Endothelial cell of umbilical vein (primary cell): ENCODE measurements at regions not wholly inside any gene's neighbourhood (a gene's known extent, or its start where the extent isn't known, plus 50 kb on each side); places are given as distances from the start of the nearest gene placed in this dataset.

Source experiments
- BruUV-seq: library from RNA; stranded (reverse); fragments of 400-500 nt; replicated peaks from 2 replicates; lab custom pipeline; 2021; lab: Mats Ljungman, UMichigan
- CTCF ChIA-PET: fragments of 300-600, 350-600 bp; sonication (Branson Sonifier 250); formaldehyde crosslinking; loops from one replicate; lab custom pipeline; 2021; ENCODE audit warnings: antibody characterized with exemption, inconsistent platforms; lab: Charles Lee
- POLR2A ChIA-PET: fragments of 300-600, 350-600 bp; sonication (Branson Sonifier 250); formaldehyde crosslinking; loops from one replicate; lab custom pipeline; 2021; ENCODE audit warnings: antibody characterized with exemption, inconsistent platforms; lab: Charles Lee
- DNase-seq: peaks from one replicate; pipeline ENCODE4 v3.0.0-alpha.2; 2011; ENCODE audit warnings: low read depth, low spot score
- FAIRE-seq: peaks from 2 replicates; lab custom pipeline; 2011; peaks lifted over from hg19 to GRCh38; lab: Jason Lieb, UNC
- H2AFZ ChIP-seq: 2 replicates; pipeline ENCODE4 v1.6.0; 2012; ENCODE audit warnings: low read depth, low read length, control low read depth, inconsistent platforms
- H3K27ac ChIP-seq: 2 replicates; pipeline ENCODE4 v1.5.1; 2011; ENCODE audit warnings: low read depth, mild to moderate bottlenecking, control low read depth, low read length, moderate library complexity; ENCODE audit not compliant: insufficient read depth
- H3K27me3 ChIP-seq, 2 experiments: 2 replicates each; pipeline versions ENCODE4 v1.6.0 to v1.6.1; 2011; ENCODE audit warnings: low read length in 2 of 2, mixed read lengths in 1 of 2; ENCODE audit not compliant: control insufficient read depth in 2 of 2, insufficient read depth in 2 of 2
- H3K36me3 ChIP-seq, 2 experiments: 2 replicates in 1 of 2; 3 replicates in 1 of 2; pipeline ENCODE4 v1.5.1; 2011; ENCODE audit warnings: low read length in 2 of 2, mild to moderate bottlenecking in 1 of 2, moderate library complexity in 1 of 2; ENCODE audit not compliant: control insufficient read depth in 2 of 2, insufficient read depth in 2 of 2; ENCODE audit errors: extremely low read depth in 1 of 2
- H3K4me1 ChIP-seq: 3 replicates; pipeline ENCODE4 v1.5.1; 2011; ENCODE audit warnings: mild to moderate bottlenecking, low read length; ENCODE audit not compliant: control insufficient read depth, insufficient read depth; ENCODE audit errors: extremely low read depth
- H3K4me2 ChIP-seq: 2 replicates; pipeline ENCODE4 v1.6.1; 2011; ENCODE audit warnings: low read length, control low read depth, mixed read lengths; ENCODE audit not compliant: insufficient read depth
- H3K4me3 ChIP-seq, 3 experiments: fragments of 200-600 bp in 1 of 3; sonication (generic), shearing (Covaris generic) in 1 of 3; replicated peaks in 1 of 3; 2 replicates each; pipeline ENCODE4 v1.5.1; 2011 to 2016; ENCODE audit warnings: control low read depth in 3 of 3, low read length in 3 of 3, mild to moderate bottlenecking in 2 of 3, inconsistent platforms in 1 of 3, low read depth in 1 of 3, moderate library complexity in 1 of 3; ENCODE audit not compliant: insufficient read depth in 1 of 3
- H3K79me2 ChIP-seq: 2 replicates; pipeline ENCODE4 v1.6.0; 2012; ENCODE audit warnings: low read length, inconsistent platforms; ENCODE audit not compliant: control insufficient read depth, insufficient read depth
- H3K9ac ChIP-seq: replicated peaks from 2 replicates; pipeline ENCODE3; 2011; ENCODE audit warnings: low read length, control low read depth; ENCODE audit not compliant: insufficient read depth; ENCODE audit errors: extremely low read depth
- H3K9me1 ChIP-seq: replicated peaks from 3 replicates; pipeline ENCODE4 v1.6.0; 2011; ENCODE audit warnings: mild to moderate bottlenecking, low read length; ENCODE audit not compliant: control insufficient read depth, insufficient read depth; ENCODE audit errors: extremely low read depth
- H3K9me3 ChIP-seq: replicated peaks from 2 replicates; pipeline ENCODE4 v1.5.1; 2012; ENCODE audit warnings: low read length, inconsistent platforms; ENCODE audit not compliant: control insufficient read depth, insufficient read depth
- H4K20me1 ChIP-seq: replicated peaks from 2 replicates; pipeline ENCODE3; 2011; ENCODE audit warnings: mild to moderate bottlenecking, low read length; ENCODE audit not compliant: control insufficient read depth, insufficient read depth; ENCODE audit errors: extremely low read depth
- CTCF ChIP-seq, 2 donors: IDR thresholded peaks; 1 replicate in 1 of 2; 2 replicates in 1 of 2; pipeline ENCODE4 v1.5.1; 2011; ENCODE audit warnings: low read length in 2 of 2, mild to moderate bottlenecking in 2 of 2, moderate library complexity in 2 of 2, control low read depth in 1 of 2, inconsistent platforms in 1 of 2, low read depth in 1 of 2; ENCODE audit not compliant: insufficient read depth in 1 of 2; ENCODE audit errors: extremely low read depth in 1 of 2
- EZH2 ChIP-seq: IDR thresholded peaks from 2 replicates; pipeline ENCODE4 v1.6.1; 2012; ENCODE audit warnings: borderline replicate concordance, low read depth, mild to moderate bottlenecking, moderate library complexity, low read length, inconsistent platforms; ENCODE audit not compliant: severe bottlenecking
- FOS ChIP-seq: IDR thresholded peaks from 2 replicates; pipeline ENCODE4 v1.6.1; 2011; ENCODE audit warnings: mild to moderate bottlenecking, low read length, moderate library complexity, borderline replicate concordance; ENCODE audit not compliant: insufficient read depth
- GATA2 ChIP-seq: IDR thresholded peaks from 2 replicates; pipeline ENCODE4 v1.7.0; 2011; ENCODE audit warnings: low read depth, mild to moderate bottlenecking, moderate library complexity, mixed read lengths, low read length; ENCODE audit not compliant: insufficient read length, insufficient read depth
- JUN ChIP-seq: IDR thresholded peaks from 2 replicates; pipeline ENCODE4 v1.6.1; 2011; ENCODE audit warnings: borderline replicate concordance, low read depth; ENCODE audit not compliant: insufficient read length, insufficient read depth
- MYC ChIP-seq: IDR thresholded peaks from one replicate; pipeline ENCODE4 v1.6.1; 2011; ENCODE audit warnings: mild to moderate bottlenecking, low read depth, low read length
- POLR2A ChIP-seq: IDR thresholded peaks from 2 replicates; pipeline ENCODE4 v1.6.1; 2012; ENCODE audit warnings: low read depth, mild to moderate bottlenecking, control low read depth, low read length
- POLR2AphosphoS5 ChIP-seq: IDR thresholded peaks from 2 replicates; pipeline ENCODE4 v1.6.1; 2012; ENCODE audit warnings: low read depth, mild to moderate bottlenecking, control low read depth, low read length, moderate library complexity; ENCODE audit not compliant: insufficient read depth
- dilution Hi-C: fragments of 300-500 bp; cut with MboI; formaldehyde crosslinking; loops from one replicate; pipeline ENCODE4 v1.15.0; 2019; ENCODE audit warnings: low sequenced_read_pairs; ENCODE audit not compliant: extremely low pct_ligation_motif_present
- intact Hi-C: fragments of 100-400 bp; cut with micrococcal nuclease; formaldehyde crosslinking; loops from one replicate; pipeline ENCODE4 v1.10.0; 2022
- TF ChIP-seq, protein P1 (sequence below): IDR thresholded peaks from 2 replicates; pipeline ENCODE4 v1.6.1; 2011; ENCODE audit not compliant: insufficient read depth, insufficient read length

DNA sequence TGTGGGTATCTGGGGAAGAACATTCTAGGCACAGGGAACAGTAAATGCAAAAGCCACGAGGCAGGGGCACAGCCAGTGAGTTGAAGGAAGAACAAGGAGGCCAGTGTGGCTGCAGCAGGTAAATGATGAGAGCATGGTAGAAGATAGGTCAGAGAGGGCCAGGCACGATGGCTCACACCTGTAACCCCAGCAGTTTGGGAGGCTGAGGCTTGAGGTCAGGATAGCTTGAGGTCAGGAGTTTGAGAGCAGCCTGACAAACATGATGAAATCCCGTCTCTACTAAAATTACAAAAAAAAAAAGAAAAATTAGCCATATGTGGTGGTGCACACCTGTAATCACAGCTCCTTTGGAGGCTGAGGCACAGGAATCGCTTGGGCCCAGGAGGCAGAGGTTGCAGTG, 86.7 kb upstream of the ESRRB start:
- DNase-seq (no peak), FAIRE-seq (no peak)
- Histone ChIP-seq H2AFZ (no peak overlapping the region), H3K36me3 (no peaks in the 10 kb centered on the region), H3K4me1 (no peaks in the 10 kb centered on the region), H4K20me1 (no peaks in the 10 kb centered on the region), H3K9ac (no peak overlapping the region), H3K4me2 (no peak overlapping the region), H3K79me2 (no peaks in the 10 kb centered on the region), H3K9me3 (no peaks in the 10 kb centered on the region), H3K27ac (no peak overlapping the region), H3K4me3 (no peak overlapping the region), H3K9me1 (no peaks in the 10 kb centered on the region), H3K27me3 (peaks cover 0 to 7% of the 10 kb centered on the region in 2 experiments)
- no peak for TF ChIP-seq POLR2A
- TF ChIP-seq, protein P1, sequence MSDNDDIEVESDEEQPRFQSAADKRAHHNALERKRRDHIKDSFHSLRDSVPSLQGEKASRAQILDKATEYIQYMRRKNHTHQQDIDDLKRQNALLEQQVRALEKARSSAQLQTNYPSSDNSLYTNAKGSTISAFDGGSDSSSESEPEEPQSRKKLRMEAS, result no peak
- TF ChIP-seq JUN, result no peak
- no peak for TF ChIP-seq GATA2
- no peak for TF ChIP-seq POLR2AphosphoS5
- TF ChIP-seq FOS, result no peak
- TF ChIP-seq MYC, result no peak
- TF ChIP-seq EZH2, result no peak
- TF ChIP-seq CTCF (IDR thresholded peaks at IDR 0.05; ENCODE audit: extremely low read depth in 1 of 2, insufficient read depth in 1 of 2, low read depth in 1 of 2, low read length in 2 of 2), result no peak
- intact Hi-C loops (no loop called here), dilution Hi-C loops (no loop called here)
- BruUV-seq, result no TSS peak
- CTCF ChIA-PET, result interaction anchor here (1.6 kb wide), 1 partner anchor 64 kb away, joined by 5 read pairs; no protein-coding TSS in a partner anchor
- POLR2A ChIA-PET, result interaction anchor here (0.7 kb wide), 1 partner anchor 26 kb away, joined by 6 read pairs; no protein-coding TSS in a partner anchor
